ENCODE measurements at regions not wholly inside any gene's neighbourhood (a gene's known extent, or its start where the extent isn't known, plus 50 kb on each side); places are given as distances from the start of the nearest gene placed in this dataset.
A peak's percentile ranks its signal among the peaks of the same experiment; 100 is the strongest.
"Not testable (repeated sequence)": the region's sequence is repeated elsewhere in the genome, so short reads cannot be mapped to it uniquely, and the experiment has no call there.

DNA sequence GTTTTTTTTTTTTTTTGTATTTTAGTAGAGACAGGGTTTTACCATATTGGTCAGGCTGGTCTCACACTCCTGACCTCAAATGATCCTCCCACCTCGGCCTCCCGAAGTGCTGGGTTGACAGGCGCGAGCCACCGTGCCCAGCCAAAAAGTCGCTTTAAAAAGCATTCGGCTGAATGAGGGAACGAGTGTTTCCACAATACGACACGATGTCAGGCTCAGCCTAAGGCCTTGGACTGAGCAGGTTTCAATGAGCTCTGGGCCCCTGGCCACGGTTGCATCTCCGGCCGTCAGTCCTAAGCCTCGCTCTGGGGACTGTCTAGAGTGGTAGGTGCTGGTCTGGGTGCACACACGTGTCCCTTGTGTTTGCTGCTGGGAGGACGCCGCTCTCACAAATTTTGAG is 122.6 kb upstream of the ZNF469 start:
- H3K4me3 ChIP-seq (replicated peaks; ENCODE audit: insufficient read depth, low read length); H3K27me3 ChIP-seq (ENCODE audit: insufficient read depth, poor library complexity, severe bottlenecking); H3K27ac ChIP-seq (replicated peaks); DNase-seq (ENCODE audit: low read depth in 1 of 2, low spot score in 1 of 2): not testable (repeated sequence)

DNA sequence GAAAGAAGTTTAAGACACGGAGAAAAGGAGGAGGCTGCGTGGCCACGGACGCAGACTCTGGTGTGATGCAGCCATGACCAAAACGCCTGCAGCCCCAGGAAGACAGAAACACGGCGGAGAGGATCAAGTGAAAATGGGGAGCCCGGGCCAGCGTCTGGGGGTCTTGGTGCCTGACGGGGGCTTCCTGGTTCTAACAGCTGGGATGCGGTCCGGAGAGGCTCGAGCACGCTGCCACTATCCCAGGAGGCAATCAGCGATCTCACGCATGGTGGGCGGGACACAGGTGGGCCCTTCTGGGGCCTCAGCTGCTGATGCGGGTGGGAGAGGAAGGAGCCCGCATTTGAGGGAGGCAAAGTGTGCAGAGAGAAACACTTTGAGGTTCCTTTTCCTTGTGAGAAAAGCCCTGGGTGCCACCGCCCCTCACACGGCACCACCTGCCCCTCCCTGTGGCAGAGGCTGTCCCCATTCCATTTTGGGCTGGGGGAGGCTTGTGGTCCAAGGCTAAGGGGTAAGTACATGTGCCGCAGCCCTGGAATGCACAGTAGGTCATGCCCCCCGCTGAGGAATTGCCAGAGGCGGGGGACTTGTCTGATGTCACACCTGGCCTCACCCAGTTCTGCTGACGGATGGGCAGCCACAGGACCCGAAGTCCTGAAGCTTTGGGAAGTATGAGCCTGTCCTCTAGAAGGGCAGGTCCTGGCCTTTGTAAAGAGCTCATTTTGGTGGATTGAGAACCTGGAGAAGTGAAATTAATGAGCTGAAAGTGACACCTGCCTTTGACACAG is 121.7 kb upstream of the ZNF469 start:
- H3K27me3 ChIP-seq (ENCODE audit: insufficient read depth, poor library complexity, severe bottlenecking); H3K27ac ChIP-seq (replicated peaks); DNase-seq (ENCODE audit: low read depth in 1 of 2, low spot score in 1 of 2); H3K4me3 ChIP-seq (replicated peaks; ENCODE audit: insufficient read depth, low read length): not testable (repeated sequence)

DNA sequence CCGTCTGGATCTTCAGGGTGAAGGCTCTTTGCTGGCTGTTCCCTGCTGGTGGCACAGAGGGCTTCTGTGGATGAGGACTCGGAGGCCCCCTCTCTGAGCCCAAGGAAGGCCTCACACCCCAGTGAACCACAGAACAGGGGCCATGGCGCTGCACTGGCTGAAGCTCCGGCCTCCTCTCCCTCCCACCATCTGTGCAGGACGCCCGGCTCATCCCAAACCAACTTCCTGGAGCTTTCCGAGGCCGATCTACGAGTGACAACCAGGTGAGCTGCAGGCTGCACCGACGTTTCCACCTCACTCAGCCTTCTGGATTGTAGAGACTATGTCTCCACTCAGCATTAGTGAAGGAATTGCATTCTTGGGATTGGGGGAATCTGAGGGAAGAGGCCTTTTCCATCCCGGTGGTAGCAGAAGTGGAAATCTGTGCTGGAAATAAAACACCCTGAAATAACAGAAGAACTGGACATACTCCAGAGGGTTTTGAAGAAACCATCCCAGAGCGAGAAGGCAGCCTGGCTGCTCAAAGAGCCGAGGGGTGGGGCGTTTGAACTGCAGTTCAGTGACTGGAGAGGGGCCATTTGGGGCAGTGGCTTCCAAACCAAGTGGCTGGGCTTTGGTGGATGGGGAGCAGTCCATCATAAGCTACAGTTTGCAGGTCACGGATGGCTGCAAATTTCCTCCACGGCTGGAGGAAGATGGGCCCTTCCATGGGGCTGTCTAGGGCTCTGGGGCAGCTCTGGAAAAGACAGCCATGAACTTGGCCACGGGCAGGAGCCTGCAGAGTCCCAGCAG is 120.7 kb upstream of the ZNF469 start:
- H3K27ac ChIP-seq (replicated peaks); H3K27me3 ChIP-seq (ENCODE audit: insufficient read depth, poor library complexity, severe bottlenecking); H3K4me3 ChIP-seq (replicated peaks; ENCODE audit: insufficient read depth, low read length); DNase-seq (ENCODE audit: low read depth in 1 of 2, low spot score in 1 of 2): not testable (repeated sequence)

DNA sequence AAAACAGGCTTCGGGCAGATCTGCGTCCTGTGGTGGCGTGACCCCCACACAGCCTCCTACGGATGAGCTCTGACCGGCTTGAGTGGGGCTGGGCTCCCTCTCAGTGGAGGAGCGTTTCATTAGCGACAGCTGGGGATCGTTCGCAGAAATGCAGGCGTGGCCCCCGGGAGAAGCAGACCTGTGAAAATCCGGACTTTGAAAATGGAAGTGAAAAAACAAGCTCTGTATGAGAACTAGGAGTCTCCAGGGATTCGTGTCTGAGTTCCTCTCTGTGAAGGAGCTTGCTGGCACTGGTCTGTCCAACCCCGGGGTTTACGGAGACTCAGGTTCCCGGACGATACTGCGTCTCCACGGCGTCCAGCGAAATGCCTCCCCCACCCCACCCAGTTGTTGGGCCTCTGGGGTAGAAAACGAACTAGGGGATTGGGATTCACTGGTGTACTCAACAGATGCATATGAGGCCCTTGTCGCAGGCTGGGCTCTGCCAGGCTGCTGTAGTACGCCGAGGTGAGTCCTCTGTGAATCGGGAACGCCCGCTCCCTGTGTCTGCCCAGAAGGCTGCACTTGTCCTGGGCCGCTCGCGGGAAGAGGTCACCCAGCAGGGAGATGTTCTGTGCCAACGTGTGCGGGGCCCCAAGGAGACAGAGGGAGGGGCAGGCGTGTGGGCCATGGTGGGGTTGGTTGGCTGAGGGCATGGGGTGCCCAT is 119.7 kb upstream of the ZNF469 start:
- H3K27ac ChIP-seq (replicated peaks); H3K4me3 ChIP-seq (replicated peaks; ENCODE audit: insufficient read depth, low read length); DNase-seq (ENCODE audit: low read depth in 1 of 2, low spot score in 1 of 2); H3K27me3 ChIP-seq (ENCODE audit: insufficient read depth, poor library complexity, severe bottlenecking): not testable (repeated sequence)

DNA sequence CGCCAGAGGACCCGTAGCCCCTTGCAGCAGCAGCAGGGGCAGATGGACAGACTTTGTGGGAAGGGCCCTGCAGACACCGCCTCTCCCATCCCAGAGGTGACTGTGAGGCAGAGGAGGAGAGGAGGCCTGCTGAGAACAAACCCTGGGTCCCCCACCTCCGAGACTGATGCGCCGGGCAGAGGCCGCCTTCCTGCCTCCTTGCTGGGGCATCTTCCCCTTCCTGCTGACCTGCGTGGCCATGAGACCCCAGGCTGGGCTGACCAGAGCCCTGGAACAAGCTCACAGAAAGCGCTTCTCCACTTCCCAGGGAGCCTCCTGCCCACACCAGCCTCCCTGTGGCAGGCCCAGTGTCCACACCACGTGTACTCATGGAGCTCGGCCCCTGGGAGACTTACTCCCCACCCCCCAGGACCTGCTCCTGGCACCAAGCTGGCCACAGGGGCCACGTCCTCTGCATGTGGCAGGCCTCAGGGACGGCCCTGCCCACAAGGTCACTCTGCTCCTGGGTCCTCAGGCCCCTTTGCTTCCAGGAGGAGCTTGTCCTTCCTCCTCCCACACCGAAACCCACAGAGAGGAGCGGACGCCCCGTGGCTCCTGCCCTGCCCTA is 119.0 kb upstream of the ZNF469 start:
- not testable (repeated sequence) for H3K4me3 ChIP-seq (replicated peaks; ENCODE audit: insufficient read depth, low read length); H3K27ac ChIP-seq (replicated peaks); H3K27me3 ChIP-seq (ENCODE audit: insufficient read depth, poor library complexity, severe bottlenecking); DNase-seq (ENCODE audit: low read depth in 1 of 2, low spot score in 1 of 2)

DNA sequence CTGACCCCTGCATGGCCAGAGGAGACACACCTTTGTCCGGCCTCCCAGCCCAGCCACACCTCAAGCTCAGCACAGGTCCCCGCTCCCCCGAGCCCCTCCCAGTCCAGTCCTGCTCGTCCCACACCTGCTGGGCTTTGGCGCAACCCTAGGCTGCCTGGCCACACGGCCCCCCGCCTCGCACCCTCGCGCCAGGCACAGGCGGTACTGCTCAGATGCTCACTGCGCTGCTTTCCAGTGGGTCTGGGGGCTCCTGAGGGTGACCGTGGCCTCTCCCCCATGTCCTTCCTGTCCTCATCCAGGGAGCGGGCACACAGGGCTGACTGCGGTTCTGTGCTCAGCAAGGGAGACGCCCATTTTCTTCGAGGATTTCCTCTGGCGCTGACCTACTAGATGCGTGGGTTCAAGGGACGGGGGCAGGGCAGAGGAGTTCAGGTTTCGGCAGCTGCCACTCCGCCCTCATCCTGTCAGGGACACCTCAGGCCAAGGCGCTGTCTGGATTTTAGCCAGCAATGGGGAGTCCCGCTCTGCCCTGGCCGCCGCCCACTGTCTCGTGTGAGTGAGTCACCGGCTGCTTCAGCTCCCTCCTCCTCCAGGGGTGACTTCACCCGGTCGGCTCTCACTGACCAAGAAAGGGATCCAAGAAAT is 118.0 kb upstream of the ZNF469 start:
- Histone ChIP-seq H3K27ac (replicated peaks) (no peak overlapping the region), H3K27me3 (ENCODE audit: insufficient read depth, poor library complexity, severe bottlenecking) (no peaks in the 10 kb centered on the region), H3K4me3 (replicated peaks; ENCODE audit: insufficient read depth, low read length) (no peak overlapping the region)
- no peak for TF ChIP-seq POLR2AphosphoS5 (IDR thresholded peaks at IDR 0.05; ENCODE audit: low read depth)
- no peak for TF ChIP-seq GABPA (IDR thresholded peaks at IDR 0.05; ENCODE audit: low read depth)
- TF ChIP-seq SPI1 (IDR thresholded peaks at IDR 0.05; ENCODE audit: borderline replicate concordance, low read depth): no peak
- TF ChIP-seq, protein P1, sequence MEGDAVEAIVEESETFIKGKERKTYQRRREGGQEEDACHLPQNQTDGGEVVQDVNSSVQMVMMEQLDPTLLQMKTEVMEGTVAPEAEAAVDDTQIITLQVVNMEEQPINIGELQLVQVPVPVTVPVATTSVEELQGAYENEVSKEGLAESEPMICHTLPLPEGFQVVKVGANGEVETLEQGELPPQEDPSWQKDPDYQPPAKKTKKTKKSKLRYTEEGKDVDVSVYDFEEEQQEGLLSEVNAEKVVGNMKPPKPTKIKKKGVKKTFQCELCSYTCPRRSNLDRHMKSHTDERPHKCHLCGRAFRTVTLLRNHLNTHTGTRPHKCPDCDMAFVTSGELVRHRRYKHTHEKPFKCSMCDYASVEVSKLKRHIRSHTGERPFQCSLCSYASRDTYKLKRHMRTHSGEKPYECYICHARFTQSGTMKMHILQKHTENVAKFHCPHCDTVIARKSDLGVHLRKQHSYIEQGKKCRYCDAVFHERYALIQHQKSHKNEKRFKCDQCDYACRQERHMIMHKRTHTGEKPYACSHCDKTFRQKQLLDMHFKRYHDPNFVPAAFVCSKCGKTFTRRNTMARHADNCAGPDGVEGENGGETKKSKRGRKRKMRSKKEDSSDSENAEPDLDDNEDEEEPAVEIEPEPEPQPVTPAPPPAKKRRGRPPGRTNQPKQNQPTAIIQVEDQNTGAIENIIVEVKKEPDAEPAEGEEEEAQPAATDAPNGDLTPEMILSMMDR (IDR thresholded peaks at IDR 0.05; ENCODE audit: insufficient read depth, low read length): no peak
- peak; percentile 20 to 40 for DNase-seq (ENCODE audit: low read depth in 1 of 2, low spot score in 1 of 2)

DNA sequence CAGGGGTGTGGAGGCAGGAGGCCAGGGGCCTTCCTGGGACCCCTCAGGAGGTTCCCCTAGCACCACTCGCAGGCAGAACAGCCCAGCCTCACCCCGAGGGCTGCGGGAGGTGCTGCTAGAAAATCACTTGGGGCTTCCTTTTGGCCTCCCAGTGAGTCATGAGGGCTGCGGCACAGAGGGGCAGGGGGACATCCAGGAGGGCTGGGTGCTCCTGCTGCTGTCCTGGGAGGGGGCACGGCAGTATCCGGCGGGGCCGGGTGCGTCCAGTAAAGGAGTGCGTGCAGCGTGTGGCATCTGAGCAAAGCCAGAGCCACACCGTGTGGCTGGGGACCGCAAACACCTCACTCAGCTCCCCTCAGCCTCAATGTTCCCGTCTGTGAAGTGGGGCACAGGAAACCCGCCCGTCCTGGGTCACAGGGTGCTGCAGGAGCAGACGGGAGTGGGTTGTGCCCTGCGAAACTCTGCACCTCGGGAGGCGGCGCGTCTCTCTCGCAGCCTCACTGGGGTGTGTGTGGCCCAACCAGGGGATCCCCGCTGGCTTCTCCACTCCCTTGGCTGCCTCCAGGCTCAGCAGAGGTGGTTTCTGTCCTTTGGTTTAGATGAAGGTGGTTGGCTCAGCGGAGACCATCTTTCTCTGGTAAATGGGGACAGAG is 117.3 kb upstream of the ZNF469 start:
- not testable (repeated sequence) for DNase-seq (ENCODE audit: low read depth in 1 of 2, low spot score in 1 of 2); H3K27ac ChIP-seq (replicated peaks); H3K27me3 ChIP-seq (ENCODE audit: insufficient read depth, poor library complexity, severe bottlenecking); H3K4me3 ChIP-seq (replicated peaks; ENCODE audit: insufficient read depth, low read length)

DNA sequence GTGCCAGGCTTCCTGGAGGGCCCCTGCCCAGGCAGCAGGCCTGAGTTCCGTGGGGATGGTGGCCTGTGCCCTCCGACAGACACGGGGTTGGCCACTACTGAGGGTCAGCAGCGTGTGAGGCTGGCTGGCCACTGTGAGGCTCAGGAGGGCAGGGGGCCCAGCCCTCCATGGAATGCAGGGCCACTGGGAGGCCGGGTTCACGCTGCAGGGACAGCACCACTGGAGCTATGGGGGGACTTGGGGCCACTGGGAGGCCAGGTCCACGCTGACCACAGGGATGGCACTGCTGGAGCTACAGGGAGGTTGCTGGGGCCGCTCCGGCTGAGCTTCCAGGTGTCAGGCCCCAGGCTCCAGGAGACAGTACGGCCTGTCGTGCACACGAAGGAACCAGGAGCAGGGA is 116.7 kb upstream of the ZNF469 start:
- not testable (repeated sequence) for DNase-seq (ENCODE audit: low read depth in 1 of 2, low spot score in 1 of 2); H3K27me3 ChIP-seq (ENCODE audit: insufficient read depth, poor library complexity, severe bottlenecking); H3K27ac ChIP-seq (replicated peaks); H3K4me3 ChIP-seq (replicated peaks; ENCODE audit: insufficient read depth, low read length)

DNA sequence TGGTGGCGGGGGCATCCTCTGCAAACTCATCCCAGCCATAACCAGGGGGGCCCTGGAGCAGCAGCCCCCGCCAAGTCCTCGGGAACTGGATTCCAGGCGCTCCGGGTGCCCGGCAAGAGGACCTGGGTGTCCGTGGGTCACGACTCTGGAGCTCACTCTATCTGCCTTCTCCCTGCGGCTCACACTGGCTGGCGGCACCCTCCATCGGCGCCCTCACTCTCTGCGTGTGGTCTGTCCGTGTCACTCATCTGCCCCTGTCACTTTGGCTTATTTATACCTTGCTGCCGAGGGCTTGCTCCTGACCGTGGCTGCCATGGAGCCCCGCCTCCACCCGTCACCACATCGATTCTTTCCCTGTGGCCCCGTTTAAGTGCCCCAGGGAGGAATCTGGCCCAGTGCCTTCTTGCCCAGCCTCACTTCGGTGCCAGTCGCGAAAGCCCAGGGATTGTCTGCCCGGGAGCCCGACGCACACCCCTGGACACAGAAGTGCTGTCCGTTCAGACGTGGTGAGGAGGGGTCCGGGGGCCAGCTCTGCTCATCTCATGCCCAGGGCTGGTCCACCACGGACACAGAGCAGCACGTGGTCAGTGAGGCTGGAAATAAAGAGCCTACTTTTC is 115.7 kb upstream of the ZNF469 start:
- not testable (repeated sequence) for H3K4me3 ChIP-seq (replicated peaks; ENCODE audit: insufficient read depth, low read length); H3K27ac ChIP-seq (replicated peaks); DNase-seq (ENCODE audit: low read depth in 1 of 2, low spot score in 1 of 2); H3K27me3 ChIP-seq (ENCODE audit: insufficient read depth, poor library complexity, severe bottlenecking)

DNA sequence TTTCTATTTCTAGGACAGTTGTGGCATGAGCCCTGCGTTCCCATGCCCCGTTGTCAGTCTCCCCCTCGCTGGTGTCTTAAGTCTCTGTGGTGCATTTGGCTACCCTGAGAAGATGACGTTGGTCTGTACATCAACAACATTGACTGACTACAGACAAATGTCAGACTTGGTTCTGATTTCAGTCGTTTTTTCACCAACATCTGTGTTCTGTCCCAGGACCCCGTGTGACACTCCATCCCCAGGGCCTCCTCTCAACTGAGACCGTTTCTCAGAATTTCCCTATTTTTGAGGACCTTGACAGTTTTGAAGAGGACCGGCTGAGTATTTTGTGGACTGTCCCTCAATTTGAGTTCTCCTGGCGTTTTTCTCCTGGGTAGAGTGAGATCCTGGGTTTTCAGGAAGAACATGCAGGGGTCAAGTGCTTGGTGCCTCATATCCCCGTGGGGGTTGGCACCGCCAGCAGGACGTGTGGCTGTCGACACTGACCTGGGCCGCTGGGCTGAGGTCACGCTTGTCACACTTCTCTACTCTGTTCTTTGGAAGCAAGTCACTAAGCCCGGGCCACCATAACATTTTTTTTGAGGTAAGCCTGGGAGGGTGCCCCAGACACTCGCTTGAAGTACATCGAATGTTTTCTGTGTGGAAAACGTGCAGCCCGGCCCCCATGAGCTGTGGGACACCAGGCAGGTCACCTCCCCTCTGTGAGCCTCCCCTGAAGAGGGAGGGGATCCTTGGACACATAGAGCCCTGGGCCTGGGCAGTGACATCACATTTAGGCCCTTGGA is 114.4 kb upstream of the ZNF469 start:
- H3K4me3 ChIP-seq (replicated peaks; ENCODE audit: insufficient read depth, low read length); DNase-seq (ENCODE audit: low read depth in 1 of 2, low spot score in 1 of 2); H3K27me3 ChIP-seq (ENCODE audit: insufficient read depth, poor library complexity, severe bottlenecking); H3K27ac ChIP-seq (replicated peaks): not testable (repeated sequence)

DNA sequence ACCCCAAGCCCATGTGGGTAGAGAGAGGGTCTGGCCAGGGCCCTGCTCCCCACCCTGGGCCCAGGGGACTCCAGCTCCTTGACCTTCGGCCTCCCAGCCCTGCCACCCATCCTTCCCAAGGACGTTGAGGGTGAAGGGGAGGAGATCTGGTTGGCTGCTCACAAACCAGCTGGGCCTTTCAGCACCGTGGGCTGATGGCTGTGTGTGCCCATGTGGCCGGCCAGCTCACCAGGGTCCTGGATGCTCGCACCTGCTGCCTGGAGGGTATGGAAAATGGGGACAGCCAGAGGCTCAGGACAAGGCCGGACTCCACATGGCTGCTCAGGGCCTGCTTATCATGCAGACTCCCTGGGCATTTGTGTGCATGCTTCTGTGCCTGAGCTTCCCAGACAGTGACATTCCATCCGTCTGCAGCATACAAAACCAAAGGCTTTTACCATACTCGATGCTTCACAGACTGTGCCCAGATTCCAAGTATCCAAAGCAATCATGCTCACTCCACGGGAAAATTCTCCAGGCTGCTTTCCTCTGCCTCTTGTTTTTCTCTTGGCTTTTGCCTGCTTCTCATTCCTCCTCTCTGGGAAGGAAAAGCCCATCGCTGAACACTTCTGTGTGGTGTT is 112.5 kb upstream of the ZNF469 start:
- H3K27me3 ChIP-seq (ENCODE audit: insufficient read depth, poor library complexity, severe bottlenecking); H3K27ac ChIP-seq (replicated peaks); DNase-seq (ENCODE audit: low read depth in 1 of 2, low spot score in 1 of 2); H3K4me3 ChIP-seq (replicated peaks; ENCODE audit: insufficient read depth, low read length): not testable (repeated sequence)
